ENCODE measurements at regions not wholly inside any gene's neighbourhood (a gene's known extent, or its start where the extent isn't known, plus 50 kb on each side); places are given as distances from the start of the nearest gene placed in this dataset.
"Not testable (repeated sequence)": the region's sequence is repeated elsewhere in the genome, so short reads cannot be mapped to it uniquely, and the experiment has no call there.

DNA sequence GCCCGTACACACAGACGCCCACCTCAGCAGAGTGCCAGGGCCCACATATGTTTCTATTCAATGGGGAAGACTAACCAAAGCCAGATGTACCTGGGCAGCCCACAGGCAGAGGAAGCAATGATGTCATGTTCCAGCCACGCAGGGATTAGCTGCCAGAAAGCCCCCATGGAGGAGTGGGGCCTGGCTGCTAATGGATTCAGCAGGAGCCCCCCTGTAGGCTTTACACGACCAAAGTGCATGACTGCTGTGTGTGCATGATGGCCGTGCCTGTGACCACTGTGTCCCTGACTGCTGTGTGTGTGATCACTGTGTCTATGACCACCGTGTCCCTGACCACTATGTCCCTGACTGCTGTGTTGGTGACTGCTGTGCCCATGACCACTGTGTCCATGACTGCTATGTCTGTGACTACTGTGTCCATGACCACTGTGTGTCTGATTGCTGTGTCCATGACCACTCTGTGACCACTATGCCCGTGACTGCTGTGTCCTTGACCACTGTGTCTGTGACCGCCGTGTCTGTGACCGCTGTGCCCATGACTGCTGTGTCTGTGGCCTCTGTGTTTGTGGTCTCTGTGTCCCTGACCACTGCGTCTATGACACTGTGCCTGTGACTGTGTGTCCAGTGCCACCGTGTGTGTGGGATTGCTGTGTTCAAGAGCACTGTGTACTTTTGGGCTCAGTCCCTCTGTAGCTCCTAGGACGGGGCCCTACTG, 409.3 kb downstream of the RPS24 start:
- DNase-seq = no peak

DNA sequence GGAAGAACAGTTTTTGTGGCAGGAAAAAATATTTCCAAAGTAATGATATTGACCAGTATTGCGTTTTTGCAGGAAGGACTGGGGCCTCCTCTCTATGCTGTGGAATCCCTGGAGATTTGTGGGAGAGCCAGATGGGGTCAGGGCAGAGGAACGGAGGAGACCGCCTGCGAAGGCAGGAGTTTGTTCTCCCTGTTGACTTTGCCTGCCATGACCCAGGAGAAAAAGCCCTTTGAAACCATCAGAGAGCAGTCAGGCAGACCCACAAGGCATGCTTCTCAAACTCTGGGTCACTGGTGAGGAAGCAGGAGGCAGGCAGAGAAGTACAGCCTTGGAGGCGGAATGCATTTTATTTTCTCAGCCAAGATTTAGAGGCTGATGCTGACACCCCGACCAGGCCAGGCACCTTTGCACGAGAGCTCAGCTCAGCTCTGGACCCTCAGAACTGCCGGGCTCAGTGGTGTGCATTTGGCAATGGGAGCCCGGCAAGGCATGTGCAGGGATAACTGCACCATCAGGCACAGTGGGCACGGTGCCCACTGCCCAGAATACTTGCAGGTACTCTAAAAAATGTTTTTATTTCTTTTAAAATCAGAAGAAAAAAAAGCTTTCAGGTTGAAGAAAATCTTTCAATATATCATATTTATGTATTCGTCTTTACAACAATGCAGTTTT, 410.4 kb downstream of the RPS24 start:
- DNase-seq = no peak

DNA sequence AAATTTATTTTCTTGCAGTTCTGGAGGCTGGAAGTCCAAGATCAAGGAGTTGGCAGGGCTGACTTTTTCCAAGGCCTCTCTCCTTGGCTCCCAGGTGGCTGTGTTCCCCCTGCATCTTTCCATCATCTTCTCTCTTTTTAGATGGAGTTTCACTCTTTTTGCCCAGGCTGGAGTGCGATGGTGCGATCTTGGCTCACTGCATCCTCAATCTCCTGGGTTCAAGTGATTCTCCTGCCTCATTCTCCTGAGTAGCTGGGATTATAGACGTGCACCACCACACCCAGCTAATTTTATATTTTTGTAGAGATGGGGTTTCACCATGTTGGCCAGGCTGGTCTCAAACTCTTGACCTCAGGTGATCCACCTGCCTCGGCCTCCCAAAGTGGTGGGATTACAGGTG, 411.1 kb downstream of the RPS24 start:
- not testable (repeated sequence) for DNase-seq

DNA sequence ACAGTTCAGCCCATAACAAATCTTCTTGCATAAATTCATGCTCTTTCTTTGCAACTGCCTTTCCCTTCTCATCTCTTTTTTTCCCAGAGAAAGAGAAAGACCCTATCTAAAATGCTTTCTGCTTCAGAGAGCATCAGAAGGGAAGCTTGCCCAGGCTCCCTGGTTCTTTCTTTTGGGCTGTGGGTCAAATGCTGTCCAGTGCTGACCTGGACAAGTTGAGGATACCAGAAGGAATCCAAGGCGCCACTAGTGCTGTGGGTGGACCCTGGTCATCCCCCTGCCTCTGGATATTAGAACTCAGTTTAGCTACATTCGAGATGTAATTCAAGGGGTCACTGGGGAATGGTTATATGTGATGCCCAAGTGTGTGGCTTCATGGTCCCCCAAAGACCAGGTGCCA, 411.6 kb downstream of the RPS24 start:
- DNase-seq = no peak

DNA sequence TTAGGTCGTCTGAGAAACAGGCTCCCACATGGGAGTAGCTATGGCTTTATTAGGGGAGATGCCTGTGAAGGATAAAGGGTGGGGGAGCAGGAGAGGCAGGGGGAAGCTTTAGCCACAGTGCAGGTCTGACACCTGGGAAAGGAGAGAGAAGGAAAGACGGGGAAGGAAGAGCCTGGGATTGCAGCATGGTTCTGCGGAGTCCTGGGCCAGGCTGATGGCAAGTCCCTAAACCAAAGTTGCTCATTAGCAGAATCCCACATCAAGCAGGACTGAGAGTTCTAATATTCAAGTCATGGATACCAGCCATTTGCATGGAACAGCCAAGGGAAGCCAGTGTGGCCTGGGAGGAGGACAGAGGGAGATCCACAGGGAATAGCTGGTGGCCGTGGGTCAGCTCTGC, 414.8 kb downstream of the RPS24 start:
- no peak for DNase-seq

DNA sequence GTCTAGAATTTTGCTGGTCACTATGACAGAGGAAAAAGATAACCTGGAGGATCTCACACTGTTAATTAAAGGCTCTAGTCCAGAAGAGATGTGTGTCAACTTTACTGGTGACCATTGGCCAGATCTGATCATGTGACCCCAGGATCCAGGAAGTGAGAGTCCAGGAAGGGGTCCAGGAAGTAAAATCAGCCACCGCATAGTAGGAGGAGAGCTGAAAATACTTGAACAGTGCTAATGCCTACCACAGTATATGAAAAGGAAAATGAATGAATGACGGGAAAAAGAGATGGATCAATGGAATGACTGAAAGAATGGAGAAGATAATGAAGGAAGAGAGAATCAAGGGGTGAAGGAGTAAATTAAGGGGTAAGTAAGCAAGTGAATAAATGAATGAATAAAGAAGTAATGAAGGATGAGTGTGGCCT, 415.3 kb downstream of the RPS24 start:
- DNase-seq = no peak

DNA sequence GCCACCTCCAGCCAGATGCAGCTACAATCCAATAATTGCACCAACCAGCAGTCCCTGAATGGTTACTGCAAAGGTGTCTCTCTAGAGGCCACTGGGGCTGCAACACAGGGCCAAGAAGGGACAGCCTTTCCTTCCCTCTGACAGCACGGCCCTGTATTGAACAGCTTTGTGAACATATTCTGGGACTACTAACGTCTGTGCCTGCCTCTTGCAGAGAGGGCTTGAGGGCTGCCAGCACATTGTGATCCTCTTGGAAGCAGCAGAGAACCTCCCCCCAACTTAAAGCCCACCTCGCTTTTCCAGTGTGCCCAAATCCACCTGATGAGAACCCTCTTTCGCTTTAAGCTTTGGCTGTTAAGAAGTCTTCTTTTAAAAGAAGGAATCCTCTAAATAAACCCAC, 415.9 kb downstream of the RPS24 start:
- no peak for DNase-seq

DNA sequence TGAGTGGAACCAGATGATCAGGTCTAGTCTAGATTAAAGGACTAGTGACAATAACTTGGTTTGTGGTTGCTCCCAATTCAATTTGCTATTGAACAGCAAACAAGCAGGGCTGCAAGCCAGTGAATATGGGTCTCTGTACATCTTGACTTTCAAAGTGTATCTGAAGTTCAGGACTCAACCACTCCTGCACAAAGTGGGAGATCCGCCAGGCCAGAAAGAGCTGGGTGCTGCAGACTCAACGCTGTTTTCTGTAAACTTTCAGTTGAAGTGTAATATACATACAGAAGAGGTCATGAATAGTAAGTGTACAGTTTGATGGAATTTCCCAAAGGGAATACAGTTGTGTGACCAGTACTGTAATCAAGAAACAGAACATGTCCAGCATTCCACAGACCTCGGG, 416.6 kb downstream of the RPS24 start:
- no peak for DNase-seq

DNA sequence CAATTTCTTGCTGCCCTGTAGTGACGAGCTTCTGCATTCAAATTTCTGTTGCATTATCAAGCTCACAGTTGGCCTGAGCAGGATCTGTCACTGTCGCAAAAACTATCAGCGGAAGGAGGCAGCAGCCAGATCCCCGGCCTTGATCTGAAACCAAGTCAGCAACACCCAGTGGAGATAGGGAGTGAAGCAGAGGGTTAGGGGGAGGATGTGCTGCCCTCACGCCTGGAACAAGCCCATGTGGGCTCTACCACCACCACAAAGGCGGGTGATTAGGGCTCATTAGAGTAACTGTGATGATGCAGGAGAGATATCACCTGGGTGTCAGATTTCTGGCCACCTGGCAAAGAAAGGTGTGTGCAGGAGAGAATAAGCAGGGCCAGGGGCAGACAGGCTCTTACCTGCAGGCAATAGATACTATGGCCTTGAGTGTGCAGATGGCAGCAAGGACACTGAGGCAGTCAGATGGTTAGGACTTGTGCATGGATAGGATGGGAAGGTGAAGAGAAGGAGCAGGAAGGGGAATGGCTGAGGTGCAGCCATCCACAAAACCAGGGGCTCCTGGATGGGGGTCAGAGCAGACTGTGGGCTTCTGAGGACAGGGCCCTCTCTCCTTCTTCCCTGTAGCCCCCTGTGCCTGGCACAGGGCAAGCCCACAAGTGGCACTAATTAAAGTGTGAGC, 417.3 kb downstream of the RPS24 start:
- no peak for DNase-seq

DNA sequence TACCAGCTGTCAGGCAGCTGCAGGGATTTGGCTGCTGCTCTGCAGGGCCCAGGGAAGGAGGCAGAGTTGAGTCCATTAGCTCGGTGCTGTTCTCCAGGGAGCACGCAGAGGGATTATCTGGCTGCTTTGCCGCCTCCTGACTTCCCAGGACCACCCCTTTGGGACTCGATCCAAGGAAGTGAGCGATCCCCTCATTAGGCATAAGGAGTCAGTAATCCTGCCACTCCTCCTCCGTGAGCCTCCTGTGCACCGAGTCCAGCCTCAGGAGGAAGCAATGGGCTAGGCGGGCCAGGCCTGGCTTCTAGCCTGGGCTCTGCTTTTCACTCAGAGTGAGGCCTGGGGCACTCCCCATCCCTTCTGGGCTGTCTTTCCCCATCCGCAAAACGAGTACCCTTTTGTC, 417.9 kb downstream of the RPS24 start:
- no peak for DNase-seq

DNA sequence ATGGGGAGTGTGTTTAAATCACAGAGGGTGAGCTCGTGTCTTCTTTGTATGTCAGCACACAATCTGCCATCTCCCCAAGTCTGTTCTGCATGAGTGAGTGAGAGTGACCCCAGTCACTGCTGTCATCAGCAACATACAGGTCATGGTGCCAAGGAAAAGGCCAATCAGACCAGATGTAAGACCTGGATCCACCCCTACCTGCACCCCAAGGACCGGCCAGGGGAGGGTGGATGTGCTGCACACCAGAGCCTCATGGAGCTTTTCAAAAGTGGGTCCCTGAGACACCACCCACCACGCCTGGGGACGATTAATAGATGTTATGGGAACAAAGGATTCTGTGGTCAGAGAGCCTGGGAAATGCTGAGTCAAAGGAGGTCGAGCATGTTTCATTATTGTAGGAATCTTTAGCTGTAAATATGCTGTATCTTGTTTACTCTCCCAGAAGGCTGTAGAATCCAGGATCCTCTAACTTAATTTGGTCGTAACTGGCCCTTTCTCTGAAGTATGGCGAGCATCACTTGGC, 420.5 kb downstream of the RPS24 start:
- no peak for DNase-seq

DNA sequence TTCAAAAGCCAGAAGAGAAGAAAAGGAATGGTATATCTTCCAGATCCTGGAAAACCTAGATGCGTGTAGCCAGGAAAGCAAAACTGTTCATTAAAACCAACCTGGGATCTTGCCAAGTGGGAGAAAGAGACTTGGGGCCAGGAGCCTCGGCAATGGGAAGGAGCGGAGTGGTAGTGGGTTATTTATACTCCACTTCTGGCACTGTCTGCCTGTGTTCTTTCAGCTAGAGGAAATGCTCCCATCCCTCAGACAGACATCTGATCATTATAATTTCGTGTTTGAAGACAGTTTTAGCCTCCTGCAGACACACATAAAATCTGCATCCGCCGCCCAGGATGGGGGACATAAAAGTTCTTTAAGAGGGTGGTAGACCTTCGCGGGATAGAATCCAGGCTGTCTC, 421.6 kb downstream of the RPS24 start:
- DNase-seq = no peak

DNA sequence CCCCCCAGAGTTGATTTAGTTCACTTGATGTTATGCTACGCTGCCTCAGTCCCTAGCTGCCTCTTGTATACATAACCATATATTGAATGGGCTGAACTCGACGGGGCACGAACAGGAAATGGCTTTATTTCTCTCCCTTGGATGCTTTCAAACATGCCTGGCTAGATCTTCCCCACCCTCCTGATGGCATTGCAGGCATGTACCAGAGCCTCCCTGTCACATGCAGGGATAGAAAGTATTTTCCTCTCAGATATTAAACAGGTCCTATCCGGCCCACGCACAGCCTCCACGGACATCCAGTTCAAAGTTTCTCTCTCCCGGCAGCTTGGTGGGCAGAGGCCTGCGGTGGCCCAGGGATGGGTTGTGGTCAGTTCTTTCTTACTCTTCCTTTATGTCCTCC, 422.1 kb downstream of the RPS24 start:
- no peak for DNase-seq

DNA sequence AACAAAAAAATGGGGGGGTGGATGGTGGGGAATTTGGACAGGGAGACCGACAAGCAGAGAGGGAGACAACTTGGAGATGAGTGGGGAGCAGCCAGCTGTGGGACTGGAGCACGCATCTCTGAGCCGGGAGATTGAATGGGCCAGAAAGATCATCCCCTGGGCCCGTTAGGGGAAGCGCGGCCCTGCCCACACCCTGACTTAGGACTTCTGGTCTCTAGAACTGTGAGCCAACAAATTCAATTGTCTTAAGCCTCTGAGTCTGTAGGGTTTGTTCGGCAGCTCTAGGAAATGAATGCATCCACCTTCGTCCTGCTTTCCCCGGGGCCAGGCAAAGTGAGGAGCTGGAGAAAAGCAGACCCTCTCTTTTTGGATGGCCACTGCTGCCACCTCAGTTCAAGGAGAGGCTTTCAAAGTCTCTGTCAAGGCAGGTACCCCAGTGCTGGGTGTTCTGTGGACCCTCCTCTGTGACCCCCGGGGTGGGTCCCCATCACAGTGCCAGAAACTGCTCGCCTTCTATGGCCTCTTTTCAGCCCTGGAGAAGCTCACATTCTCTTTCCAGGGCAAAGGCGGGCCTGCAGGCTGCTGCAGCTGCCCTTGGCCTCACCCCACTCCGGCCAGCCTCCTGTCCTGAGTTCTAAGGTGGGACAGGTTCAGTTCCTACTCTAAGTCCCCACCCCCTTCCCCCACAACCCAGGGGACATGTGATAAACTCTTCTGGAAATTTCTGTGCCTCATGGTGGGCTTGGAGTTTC, 423.2 kb downstream of the RPS24 start:
- DNase-seq = no peak

DNA sequence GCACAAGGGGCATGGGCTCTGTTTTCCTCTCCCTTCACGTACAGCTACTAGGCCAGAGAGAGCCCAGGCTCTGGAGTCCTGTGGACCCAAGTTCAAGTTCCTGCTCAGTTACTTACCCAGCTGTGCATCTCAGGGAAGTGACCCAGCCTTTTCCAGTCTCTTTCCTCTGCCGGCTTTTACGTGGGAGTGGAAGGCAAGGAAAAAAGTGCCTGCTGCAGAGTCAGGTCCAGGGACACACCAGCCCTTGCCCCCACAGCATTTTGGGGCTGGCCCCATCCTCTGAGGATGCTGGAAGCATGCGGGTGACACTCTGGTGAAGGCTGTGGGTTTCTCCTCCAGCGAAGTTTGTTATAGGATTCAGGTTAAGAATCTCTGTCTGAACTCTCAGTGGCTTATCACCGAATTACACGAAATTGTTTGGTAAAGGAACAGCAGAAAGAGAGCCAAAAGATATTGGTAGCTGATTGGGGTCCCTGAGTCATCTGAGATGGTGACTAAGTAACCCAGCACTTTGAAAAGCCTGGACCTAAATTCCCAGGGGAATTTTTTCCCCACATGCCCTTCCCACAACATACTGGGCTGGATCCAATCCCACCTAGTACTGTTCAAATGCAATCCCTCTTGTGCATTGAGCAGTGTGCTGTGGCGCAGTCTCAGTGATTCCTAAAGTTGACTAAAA, 424.3 kb downstream of the RPS24 start:
- DNase-seq = no peak

DNA sequence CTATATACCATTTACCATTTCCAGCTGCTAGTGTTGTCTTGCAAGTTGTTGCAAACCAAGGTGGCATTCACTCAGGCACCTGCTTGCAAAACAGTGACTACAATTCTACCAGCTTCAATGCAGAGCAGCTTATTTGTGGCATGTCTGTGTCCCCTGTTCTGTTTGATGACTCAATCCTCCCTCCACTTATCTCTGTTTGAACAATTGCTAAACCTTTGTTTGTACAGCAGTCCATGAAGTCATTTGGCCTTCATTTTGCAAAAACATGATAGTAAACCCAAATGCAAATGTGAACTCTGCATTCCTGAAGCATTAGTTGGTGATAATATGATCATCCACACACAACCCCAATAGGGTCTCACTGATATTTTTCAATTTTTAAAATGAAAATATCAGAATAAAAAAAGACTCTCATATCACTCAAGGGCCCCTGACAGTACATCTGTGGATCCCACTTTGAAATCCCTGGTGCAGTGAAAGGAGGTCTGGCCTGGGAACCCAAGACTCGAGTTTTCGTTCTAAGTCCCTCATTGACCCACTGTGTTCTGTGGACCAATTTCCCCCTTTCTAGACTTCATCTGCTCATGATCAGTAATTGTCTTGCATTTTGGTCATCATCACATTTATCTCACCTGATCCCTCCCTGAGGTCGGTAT, 425.4 kb downstream of the RPS24 start:
- no peak for DNase-seq

DNA sequence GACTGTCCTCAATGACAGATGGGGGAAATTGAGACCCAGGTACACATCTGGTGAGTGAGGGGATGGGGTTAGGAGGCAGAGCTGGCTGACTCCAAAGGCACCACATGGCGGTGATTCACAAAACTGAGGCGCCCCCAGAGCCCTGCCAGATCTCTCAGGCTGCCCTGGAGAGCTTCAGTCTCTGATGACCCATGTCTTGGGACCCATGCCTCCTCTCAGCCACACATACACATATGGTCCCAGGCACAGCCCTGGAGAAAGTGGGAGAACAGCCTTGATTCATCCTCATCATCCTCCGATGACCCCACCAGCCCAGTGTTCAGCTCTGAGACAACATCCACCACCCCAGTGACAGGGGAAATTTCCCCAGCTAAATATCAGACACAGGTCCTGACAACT, 426.0 kb downstream of the RPS24 start:
- DNase-seq = no peak

DNA sequence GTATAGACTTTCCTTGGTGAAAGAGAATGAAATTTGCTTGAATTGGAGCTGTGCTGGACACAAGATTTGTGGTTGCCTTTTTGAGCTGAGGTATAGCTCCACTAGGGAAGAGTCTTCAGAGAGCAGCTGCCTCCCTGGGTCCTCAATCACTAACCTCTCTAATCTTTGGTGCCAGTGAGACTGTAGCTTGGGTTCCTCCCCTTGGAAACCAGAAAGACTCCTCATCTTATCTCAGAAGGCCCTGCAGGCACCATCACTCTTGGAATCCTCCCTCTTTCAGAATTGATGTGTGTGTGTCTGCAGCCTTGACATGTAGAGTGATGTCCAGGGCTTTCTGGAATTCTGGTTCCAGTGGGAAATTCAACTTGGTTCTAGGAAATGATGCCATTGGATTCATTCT, 426.5 kb downstream of the RPS24 start:
- DNase-seq = no peak

DNA sequence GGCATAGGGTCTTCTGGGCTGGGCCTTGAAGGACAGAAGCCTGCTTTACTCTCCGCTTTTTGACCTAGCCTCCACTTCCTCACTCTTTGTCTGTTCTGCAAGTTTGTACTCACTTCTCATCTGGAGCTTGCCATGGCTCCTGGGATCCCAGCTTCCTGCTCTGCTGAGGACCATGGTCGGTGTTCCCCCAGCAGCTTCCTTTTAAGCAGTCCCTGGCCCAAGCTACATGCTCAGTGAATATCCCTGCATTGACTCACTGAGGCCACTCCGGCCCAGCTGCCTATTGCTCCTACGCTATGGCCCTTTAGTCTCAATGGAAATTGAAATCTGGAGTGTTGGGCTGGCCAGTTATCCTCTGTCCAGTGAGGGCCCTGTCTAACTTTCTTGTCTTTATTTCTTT, 427.7 kb downstream of the RPS24 start:
- DNase-seq = no peak

DNA sequence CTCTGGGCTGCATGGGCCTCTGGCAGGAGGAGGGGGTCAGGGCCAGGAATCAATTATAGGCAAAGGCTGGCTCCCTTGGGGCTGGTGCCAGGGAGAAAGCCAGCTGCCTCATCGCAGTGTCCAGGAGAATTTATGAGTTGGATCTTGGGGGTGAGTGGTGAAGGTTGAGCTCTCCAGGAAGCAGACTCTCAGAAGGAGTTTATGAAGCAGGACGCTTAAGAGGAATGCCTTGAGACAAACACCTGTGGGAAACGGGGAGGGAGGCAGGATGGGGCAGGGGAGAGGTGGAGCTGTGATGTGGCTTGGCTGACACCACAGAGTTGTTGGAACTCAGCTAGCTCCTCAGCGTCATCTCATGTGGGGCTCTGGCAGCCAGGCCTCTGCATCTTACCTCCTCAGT, 428.5 kb downstream of the RPS24 start:
- no peak for DNase-seq

DNA sequence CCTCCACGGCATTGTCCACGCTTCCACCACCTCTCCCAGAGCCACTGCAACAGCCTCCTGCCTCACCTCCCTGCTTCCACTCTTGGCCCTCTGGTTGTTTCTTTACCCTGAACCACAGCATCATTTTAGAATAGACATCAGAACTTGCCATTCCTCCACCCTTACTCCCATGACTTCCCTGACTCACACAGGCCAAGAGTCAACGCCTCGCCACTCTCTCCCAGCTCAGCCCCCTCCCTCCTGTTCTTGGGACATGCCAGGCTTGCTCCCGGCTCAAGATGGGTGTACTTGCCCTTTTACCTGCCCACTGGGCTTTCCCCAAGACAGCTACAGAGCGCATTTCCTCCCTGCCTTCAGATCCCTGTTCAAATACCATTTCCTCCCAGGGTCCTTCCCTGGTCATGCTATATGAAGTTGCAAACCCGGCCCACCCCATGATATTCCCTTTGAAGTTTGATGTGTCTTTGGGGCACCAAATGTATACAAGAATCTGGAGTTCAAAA, 429.1 kb downstream of the RPS24 start:
- DNase-seq = no peak
